ENCODE measurements at regions not wholly inside any gene's neighbourhood (a gene's known extent, or its start where the extent isn't known, plus 50 kb on each side); places are given as distances from the start of the nearest gene placed in this dataset.

DNA sequence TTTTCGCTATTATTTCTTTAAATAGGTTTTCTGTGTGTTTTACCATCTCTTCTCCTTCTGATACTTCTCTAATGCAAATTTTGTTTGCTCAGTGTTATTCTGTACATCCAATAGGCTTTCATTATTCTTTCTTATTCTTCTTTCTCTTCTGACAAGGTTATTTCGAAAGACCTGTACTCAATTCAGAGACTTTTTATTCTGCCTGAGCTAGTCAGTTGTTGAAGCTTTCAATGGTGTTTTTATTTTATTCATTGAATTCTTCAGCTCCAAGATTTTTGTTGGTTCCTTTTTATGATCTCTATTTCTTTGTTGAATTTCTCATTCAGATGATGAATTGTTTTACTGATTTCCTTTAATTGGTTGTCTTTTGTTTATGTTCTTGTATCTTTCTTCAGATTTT is 706.2 kb downstream of the NR2F1-AS1 start:
- Histone ChIP-seq H3K27me3 (ENCODE audit: insufficient read depth, low read length) (no peaks in the 10 kb centered on the region), H3K4me3 (ENCODE audit: low read depth, low read length, poor library complexity, severe bottlenecking) (no peak overlapping the region), H3K27ac (ENCODE audit: low read depth, low read length, poor library complexity, severe bottlenecking) (no peak overlapping the region), H3K9me3 (ENCODE audit: low read length) (no peaks in the 10 kb centered on the region), H3K36me3 (ENCODE audit: insufficient read depth, low read length) (no peaks in the 10 kb centered on the region), H3K79me2 (ENCODE audit: insufficient read depth, low read length) (no peaks in the 10 kb centered on the region), H3K4me1 (ENCODE audit: insufficient read depth, low read length, severe bottlenecking) (no peaks in the 10 kb centered on the region), H3F3A (ENCODE audit: insufficient read depth, low read length) (no peaks in the 10 kb centered on the region), H3K9ac (ENCODE audit: low read length) (no peak overlapping the region), H4K20me1 (ENCODE audit: insufficient read depth, low read length) (no peaks in the 10 kb centered on the region), H2AFZ (ENCODE audit: low read length) (no peak overlapping the region), H3K9me2 (ENCODE audit: low read depth, low read length) (no peaks in the 10 kb centered on the region), H3K4me2 (ENCODE audit: low read length) (no peak overlapping the region)
- TF ChIP-seq, protein P1, sequence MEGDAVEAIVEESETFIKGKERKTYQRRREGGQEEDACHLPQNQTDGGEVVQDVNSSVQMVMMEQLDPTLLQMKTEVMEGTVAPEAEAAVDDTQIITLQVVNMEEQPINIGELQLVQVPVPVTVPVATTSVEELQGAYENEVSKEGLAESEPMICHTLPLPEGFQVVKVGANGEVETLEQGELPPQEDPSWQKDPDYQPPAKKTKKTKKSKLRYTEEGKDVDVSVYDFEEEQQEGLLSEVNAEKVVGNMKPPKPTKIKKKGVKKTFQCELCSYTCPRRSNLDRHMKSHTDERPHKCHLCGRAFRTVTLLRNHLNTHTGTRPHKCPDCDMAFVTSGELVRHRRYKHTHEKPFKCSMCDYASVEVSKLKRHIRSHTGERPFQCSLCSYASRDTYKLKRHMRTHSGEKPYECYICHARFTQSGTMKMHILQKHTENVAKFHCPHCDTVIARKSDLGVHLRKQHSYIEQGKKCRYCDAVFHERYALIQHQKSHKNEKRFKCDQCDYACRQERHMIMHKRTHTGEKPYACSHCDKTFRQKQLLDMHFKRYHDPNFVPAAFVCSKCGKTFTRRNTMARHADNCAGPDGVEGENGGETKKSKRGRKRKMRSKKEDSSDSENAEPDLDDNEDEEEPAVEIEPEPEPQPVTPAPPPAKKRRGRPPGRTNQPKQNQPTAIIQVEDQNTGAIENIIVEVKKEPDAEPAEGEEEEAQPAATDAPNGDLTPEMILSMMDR (IDR thresholded peaks at IDR 0.05; ENCODE audit: low read length): no peak
- no peak for TF ChIP-seq EZH2 (IDR thresholded peaks at IDR 0.05; ENCODE audit: borderline replicate concordance, low read length)

DNA sequence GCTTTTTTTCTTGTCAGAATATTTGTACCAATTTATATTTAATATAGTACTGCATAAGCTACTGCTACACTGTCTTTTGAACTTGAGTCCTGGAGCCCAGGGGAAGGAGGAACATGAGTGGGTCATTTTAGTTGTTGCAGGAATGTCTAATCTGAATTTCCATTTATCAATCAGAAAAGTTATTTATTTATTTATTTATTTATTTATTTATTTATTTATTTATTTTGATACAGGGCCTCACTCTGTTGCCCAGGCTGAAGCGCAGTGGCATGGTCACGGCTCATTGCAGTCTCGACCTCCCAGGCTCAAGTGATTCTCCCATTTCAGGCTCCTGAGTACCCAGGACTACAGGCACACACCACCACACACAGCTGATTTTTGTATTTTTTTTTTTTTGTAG is 712.6 kb downstream of the NR2F1-AS1 start:
- Histone ChIP-seq H3K4me1 (ENCODE audit: insufficient read depth, low read length, severe bottlenecking) (no peaks in the 10 kb centered on the region), H3K9ac (ENCODE audit: low read length) (no peak overlapping the region), H3K36me3 (ENCODE audit: insufficient read depth, low read length) (no peaks in the 10 kb centered on the region), H3K4me2 (ENCODE audit: low read length) (no peak overlapping the region), H3K9me2 (ENCODE audit: low read depth, low read length) (no peaks in the 10 kb centered on the region), H2AFZ (ENCODE audit: low read length) (no peak overlapping the region), H3K79me2 (ENCODE audit: insufficient read depth, low read length) (no peaks in the 10 kb centered on the region), H3K4me3 (ENCODE audit: low read depth, low read length, poor library complexity, severe bottlenecking) (no peak overlapping the region), H3F3A (ENCODE audit: insufficient read depth, low read length) (no peaks in the 10 kb centered on the region), H4K20me1 (ENCODE audit: insufficient read depth, low read length) (no peaks in the 10 kb centered on the region), H3K9me3 (ENCODE audit: low read length) (no peaks in the 10 kb centered on the region), H3K27ac (ENCODE audit: low read depth, low read length, poor library complexity, severe bottlenecking) (no peak overlapping the region), H3K27me3 (ENCODE audit: insufficient read depth, low read length) (no peaks in the 10 kb centered on the region)
- TF ChIP-seq EZH2 (IDR thresholded peaks at IDR 0.05; ENCODE audit: borderline replicate concordance, low read length): no peak
- TF ChIP-seq, protein P1 (IDR thresholded peaks at IDR 0.05; ENCODE audit: low read length): no peak

DNA sequence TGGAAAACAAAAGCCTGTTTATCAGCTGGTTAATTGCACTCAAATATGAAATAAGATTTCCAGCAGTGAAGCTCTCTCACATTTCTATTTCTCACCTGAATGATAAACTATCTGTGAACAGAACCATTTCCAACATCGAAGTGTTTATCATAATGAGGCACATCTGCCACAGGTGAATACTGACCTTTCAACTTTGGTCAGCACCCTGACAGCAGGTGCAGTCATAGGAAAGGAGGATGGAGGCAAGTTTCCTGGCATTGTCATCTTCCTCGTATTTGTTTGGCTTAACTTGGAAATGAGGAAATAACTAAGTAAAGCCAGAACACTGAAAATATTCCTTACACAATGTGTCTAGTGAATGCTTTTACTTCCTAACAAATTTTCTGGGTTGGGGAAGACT is 716.4 kb downstream of the NR2F1-AS1 start:
- no peak for TF ChIP-seq EZH2 (IDR thresholded peaks at IDR 0.05; ENCODE audit: borderline replicate concordance, low read length)
- TF ChIP-seq, protein P1 (IDR thresholded peaks at IDR 0.05; ENCODE audit: low read length): no peak
- no peak overlapping the region for H3K27ac ChIP-seq (ENCODE audit: low read depth, low read length, poor library complexity, severe bottlenecking)
- no peaks in the 10 kb centered on the region for H4K20me1 ChIP-seq (ENCODE audit: insufficient read depth, low read length)

More for the DNA sequence above, 716.4 kb downstream of the NR2F1-AS1 start:
- Histone ChIP-seq H3K9me3 (ENCODE audit: low read length) (no peaks in the 10 kb centered on the region), H3K79me2 (ENCODE audit: insufficient read depth, low read length) (no peaks in the 10 kb centered on the region), H3K4me3 (ENCODE audit: low read depth, low read length, poor library complexity, severe bottlenecking) (no peak overlapping the region), H3K4me1 (ENCODE audit: insufficient read depth, low read length, severe bottlenecking) (no peaks in the 10 kb centered on the region), H3K9ac (ENCODE audit: low read length) (no peak overlapping the region), H3K4me2 (ENCODE audit: low read length) (no peak overlapping the region), H3K36me3 (ENCODE audit: insufficient read depth, low read length) (no peaks in the 10 kb centered on the region), H3F3A (ENCODE audit: insufficient read depth, low read length) (no peaks in the 10 kb centered on the region), H3K27me3 (ENCODE audit: insufficient read depth, low read length) (no peaks in the 10 kb centered on the region), H3K9me2 (ENCODE audit: low read depth, low read length) (no peaks in the 10 kb centered on the region), H2AFZ (ENCODE audit: low read length) (no peak overlapping the region)

Data from OCI-LY1 (cell line).